GM18508 (cell line): ENCODE measurements at regions not wholly inside any gene's neighbourhood (a gene's known extent, or its start where the extent isn't known, plus 50 kb on each side); places are given as distances from the start of the nearest gene placed in this dataset.
"Not testable (repeated sequence)": the region's sequence is repeated elsewhere in the genome, so short reads cannot be mapped to it uniquely, and the experiment has no call there.

ENCODE experiments used
- ATAC-seq: cut with Tn5 transposase; IDR thresholded peaks from one replicate; pipeline ENCODE4 v1.9.1; 2021; ENCODE audit warnings: moderate number of reproducible peaks; ENCODE audit not compliant: insufficient read depth, unreplicated experiment

DNA sequence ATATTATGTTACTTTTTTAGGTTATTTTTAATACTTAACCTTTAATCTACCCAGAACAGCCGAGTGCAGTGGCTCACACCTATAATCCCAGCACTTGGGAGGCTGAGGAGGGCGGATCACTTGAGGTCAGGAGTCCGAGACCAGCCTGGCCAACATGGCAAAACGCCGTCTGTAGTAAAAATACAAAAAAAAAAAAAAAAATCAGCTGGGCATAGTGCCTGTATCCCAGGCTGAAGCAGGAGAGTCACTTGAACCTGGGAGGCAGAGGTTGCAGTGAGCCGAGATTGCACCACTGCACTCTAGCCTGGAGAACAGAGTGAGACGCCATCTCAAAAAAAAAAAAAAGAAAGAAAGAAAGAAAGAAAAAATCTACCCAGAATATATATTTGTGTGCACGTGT, 939.8 kb downstream of the TYW1 start:
- ATAC-seq = not testable (repeated sequence)

DNA sequence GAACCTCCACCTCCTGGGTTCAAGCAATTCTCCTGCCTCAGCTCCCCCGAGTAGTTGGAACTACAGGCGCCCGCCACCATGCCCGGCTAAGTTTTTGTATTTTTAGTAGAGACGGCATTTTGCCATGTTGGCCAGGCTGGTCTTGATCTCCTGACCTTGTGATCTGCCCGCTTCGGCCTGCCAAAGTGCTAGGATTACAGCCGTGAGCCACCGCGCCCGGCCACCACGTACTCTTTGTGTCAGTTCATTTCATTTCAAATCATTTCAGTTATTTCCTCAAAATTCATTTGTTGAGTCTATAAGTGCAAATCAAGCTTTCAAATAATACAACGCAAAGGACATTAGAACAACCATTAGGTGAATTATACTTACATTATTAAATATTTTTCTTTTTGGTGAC, 943.8 kb downstream of the TYW1 start:
- ATAC-seq = no peak

DNA sequence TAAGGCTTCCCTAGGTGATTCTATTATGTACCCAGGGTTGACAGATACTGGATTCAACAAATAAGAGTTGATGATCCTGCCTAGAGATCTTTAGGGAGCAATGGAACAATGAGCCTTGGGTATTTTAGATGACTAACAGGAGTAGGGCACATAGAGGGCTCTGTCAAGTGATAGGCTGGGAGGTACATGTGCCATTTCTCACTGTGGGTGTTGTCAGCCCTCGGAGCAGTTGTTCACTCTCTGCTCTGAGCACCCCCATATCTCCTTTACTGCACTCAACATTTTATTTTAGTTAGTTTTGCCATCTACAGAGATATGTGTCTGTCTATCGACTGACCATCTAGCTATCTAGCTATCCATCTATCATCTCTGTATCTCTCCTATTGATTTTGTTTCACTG, 950.6 kb downstream of the TYW1 start:
- no peak for ATAC-seq

DNA sequence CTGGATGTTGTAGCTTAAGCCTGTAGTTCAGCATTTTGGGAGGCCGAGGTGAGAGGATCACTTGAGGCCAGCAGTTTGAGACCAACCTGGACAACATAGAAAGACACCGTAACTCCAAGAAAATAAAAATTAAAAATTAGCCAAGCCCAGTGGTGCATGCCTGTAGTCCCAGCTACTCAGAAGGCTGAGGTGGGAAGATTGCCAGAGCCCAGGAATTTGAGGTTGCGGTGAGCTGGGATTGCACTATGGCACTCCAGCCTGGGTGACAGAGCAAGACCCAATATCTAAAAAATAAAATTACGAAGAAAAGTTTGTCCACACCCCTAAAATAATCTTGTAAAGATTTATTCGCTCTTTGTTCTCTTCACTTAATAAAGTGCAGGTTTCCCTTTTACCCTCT, 951.0 kb downstream of the TYW1 start:
- ATAC-seq = no peak

DNA sequence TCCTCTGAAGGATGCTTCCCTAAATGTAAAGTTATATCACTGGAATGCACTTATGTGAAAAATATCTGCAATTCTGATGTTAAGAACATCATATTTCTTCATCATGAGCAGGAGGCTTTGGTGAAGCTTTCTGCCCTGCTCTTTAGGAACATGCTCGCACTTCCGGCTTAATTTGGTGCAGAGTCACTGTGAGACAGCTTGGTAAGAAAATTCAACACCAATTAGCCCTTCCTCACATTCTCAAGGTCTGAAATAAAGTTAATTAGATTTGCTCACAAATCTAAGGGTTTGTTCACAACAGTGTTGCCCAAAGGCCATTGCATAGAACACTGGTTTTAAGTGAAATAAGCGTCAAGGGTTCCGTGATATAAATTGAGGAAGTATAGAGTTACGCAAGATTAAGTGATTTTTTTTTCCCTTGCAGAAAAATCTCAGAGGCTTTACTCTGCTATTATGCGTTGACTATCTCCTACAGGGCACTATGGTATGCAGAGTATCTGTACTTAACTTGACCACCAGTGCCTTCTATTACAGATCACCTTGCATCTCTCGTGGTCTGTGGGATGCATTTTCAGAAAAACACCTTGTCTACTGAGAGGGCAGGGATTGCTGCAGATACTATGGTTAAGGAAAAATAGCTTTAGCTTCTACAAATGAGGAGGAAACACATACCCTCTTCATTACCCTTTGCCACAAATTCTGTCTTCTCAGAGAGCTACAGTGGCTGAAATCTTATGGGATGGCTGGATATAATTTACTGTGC, 953.9 kb downstream of the TYW1 start:
- no peak for ATAC-seq

DNA sequence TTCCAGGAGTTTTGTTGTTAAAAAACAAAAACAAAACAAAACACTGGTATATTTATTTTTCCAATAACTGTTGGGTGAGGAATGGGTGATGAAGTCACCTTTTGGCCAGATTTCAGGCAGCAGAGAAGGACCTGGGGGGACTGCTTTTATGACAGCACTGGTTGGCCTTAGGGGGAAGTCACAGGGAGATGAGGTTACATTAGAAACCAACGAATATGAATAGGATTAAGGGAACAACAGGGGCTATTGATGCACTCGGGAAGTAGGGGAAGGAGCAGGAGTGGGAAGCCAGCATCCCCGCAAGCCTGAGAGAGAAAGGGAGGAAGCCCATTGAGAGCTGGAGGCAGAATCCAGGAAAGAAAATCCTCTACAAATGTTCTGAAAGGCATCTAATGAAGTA, 958.4 kb downstream of the TYW1 start:
- no peak for ATAC-seq

DNA sequence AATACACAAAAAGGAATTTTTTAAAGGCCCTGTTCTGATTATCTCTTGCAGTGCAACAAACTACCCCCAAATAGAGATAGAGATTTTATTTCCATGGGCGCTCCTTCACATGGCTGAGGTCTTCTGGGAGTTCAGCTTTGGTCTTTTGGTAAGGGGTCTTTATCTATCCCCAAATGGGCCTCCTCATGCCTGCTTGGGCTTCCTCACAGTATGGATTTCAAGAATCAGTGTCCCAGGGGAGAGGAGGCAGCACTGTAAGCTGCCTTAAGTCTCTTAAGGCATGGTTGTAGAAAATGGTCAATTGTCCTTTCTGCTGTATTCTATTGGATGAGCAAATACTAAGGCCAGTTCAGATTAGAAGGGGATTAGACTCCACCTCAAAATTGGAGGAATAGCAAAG, 966.2 kb downstream of the TYW1 start:
- no peak for ATAC-seq

DNA sequence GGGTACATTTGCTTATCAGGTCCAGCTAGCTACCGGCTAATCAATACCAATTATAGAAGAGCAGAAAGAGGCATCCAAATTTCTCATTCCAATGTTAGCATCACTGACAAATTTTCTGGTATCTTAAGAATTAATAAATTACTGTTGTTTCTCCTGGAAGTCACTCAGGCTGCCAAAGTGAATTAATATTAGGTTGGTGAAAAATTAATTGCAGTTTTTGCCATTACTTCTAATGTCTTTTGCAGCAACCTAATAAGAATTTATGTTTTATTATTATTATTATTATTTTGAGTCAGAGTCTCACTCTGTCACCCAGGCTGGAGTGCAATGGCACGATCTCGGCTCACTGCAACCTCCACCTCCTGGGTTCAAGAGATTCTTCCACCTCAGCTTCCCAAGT, 979.9 kb downstream of the TYW1 start:
- no peak for ATAC-seq

DNA sequence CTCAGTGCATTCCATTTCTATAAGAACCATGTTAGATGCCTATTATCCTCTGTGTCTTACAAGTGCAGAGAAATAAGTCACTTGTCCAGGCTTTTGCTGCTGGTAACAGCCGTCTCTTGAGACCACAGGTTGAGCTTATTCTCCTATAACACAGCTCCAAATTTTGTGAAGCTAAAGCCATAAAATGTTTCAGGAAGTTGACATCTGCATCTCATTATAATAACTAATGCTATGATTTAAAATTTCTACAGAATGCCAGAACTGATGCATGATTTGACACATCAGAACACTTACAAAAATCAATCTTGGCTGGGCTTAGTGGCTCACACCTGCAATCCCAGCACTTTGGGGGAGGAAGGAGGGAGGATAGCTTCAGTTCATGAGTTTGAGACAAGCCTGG, 986.9 kb downstream of the TYW1 start:
- ATAC-seq = no peak

DNA sequence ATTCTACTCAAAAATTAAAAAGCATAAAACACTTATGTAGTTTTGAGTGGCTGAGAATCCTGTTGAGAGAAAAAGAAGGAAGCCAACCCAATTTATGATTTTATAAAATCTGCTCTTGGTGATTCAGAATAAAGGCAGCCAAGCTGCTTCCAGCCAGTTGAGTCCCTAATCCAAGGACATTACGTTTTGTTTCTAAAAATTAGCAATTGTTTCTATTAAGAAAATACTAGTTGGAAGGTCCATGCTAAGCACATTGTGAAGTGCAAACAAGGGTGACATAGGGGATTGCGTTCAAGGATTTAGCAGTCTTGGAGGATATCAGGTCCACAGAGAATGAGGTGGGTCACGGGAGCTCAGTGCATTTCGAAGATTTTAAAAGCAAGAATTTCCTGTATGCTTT, 987.7 kb downstream of the TYW1 start:
- ATAC-seq = no peak

DNA sequence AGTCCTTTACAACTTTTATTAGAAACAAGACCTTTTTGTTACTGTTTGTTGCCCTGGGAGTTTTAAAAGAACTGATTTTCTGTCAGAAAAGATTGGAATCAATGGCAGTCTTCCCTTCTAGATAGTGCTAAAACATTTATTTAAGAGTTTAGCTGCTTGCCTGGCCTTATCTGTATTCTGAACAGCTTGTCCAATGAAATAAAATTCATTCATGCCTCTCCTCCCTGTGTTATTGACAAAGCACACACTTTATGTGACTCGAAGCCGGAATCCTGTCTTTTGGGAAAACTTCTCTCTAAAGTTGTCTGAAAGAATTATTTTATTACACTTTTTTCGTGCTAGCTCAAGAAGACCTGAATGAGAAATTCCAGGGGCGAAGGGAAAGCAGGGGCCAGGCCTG, 992.5 kb downstream of the TYW1 start:
- ATAC-seq = no peak

DNA sequence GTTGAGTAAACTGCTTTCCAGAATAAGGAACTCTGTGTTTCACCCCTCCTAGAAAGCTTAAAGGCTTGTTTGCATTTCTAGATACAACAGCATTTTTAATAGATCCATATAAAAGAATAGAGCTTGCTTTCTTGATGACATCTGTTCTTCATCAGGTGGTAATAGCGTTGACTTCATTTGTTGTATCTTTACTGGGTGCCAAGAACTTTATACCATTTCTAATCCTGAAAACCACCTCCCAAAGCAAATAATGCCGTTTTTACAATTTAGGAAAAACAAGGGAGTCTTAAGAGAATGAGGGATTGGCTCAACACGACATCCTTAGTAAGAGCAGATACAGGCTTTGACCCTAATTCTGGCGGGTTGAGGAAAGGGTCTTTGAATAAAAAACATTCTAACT, 993.4 kb downstream of the TYW1 start:
- ATAC-seq = no peak

DNA sequence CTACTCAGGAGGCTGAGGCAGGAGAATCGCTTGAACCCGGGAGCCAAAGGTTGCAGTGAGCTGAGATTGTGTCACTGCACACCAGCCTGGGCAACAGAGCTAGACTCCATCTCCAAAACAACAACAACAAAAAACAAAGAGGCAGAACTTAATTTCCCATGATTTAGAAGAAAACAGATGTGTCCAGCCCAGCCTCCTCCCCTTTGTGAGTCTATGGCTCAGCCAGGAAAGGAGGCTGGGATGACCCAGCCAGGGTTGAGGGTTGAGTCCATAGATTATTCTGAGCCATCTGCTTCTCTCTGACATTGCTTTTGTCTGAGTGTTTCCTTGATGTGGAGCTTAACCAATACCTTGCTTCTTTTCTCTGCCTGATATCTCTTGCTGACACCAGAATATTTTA, 994.1 kb downstream of the TYW1 start:
- ATAC-seq = no peak

DNA sequence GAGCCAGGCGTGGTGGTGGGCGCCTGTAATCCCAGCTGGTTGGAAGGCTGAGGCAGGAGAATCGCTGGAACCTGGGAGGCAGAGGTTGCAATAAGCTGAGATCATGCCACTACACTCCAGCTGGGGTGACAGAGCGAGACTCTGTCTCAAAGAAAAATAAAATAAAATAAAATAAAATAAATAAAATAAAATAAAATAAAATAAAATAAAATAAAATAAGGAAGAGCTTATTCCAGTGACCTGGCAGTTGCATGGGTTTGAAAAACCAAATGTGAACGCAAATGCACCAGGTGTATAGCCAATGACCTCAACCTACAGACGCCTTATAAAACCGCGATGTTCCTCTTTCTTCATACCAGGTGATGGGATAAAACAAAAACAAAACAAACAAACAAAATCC, 995.7 kb downstream of the TYW1 start:
- ATAC-seq = no peak

DNA sequence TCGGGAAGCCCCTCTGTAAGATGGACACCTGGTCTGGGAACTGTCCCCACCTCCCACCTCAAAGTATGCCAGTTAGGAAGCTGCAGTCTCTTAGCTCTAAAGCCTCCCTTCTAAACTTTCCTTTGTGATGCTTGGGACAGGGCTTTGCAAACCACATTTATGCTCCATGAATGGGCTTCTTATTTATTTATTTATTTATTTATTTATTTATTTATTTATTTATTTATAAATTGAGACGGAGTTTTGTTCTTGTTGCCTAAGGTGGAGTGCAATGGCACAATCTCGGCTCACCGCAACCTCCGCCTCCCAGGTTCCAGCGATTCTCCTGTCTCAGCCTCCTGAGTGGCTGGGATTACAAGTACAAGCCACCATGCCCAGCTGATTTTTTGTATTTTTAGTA, 1009.4 kb downstream of the TYW1 start:
- no peak for ATAC-seq

DNA sequence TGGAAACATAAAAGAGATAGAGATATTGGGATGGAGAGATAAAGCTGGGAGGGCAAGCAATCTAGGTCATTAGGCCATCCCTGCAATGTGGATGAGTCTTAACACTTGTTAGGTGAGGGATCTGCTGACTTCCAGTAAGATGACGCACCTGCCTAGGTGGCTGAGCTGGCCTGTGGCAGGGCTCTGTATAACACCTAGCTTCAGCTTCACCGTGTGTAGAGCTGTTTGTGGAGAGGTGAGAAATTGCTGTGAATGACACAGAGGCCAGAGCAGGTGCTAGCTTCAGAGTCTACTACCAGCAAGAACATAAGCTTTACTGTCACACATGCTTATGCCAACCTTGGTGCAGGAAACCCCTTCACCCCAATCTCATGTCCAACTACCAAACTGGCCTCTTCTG, 1010.0 kb downstream of the TYW1 start:
- ATAC-seq = no peak

DNA sequence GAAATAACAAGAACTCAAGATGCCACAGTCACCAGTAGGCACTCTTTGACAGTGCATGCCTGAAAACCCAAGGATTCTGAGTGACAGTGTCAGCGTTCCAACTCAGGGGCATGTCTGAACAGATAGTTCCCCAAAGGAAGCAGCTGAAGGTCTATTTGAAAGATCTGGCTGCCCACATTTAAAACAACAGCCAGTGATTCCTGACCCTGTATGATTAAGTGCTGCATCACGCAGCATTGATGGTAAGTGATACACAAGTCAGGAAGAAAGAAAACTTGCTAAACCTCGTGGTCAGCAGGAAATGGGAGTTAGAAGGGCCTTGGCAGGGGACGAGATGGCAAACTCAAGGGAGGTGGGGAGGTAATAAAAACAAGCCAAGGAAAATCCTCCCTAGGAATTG, 1013.1 kb downstream of the TYW1 start:
- no peak for ATAC-seq

DNA sequence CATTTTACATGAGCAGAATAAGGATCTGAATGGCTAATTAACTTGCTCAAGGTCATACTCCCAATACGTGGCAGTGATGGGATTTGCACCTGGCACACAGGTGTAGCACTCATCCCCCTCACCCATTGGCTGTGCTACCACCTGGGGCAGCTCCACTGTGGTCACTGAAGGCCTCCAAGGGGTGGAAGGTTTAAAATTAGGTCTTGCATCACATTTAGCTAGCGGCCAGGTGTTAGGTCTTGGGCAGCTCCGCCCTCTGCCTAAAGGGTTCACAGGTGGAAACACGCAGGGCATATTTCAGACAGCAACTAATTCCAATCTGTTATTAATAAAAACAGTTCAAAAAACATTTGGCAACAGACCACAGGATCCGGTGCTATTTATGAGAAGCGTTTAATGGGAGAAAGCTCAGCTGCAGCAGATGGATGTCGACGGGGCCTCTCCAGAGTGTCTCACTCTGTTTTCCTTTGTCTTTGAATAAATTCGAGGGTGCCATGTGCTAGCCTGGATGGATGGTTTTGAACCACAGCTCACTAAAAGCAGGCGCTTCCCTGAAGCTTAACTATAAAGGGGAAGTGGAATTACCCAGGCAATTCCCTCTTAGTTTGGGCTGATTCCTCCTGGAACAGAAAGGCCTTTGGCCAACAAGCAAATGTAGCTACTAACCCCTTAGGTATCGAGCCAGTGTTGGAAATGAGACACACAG, 1017.6 kb downstream of the TYW1 start:
- no peak for ATAC-seq

DNA sequence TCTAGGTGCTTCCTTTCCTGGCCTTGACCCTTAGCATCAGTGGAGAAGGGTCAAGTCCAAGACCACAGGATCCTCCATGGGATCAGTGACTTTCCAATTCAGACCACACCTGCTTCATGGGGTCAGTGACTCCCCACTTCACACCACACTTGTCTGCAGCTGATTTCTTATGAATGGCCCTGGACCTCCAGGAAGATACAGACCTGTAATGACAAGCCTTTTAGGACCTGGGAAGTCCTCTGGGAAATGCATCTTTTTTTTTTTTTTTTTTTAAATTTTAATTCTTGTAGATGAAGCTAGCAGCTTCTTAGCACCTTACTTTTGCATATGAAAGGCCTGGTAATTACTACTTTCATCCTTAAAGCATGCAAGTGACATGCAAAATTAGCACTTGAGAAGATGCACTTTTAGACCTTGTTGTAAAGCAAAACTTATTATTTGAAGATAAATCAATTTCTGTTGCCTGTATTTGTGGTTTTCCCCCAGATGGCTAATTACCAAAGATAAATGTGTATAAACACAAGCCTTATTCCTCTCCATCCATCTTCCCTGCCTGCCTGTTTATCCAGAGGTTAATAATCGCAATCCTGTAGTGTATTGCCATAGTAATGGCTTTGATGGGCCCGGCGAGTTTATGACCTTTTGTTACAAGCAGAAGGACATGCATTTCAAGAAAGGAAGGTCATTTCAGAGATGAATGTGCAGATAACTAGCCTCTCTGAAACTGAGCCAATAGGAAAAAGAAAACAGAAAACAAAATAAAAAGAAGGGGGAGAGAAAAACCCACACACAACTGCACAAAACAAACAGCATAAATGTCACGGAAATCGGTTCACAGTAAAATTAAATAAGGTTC, 1018.7 kb downstream of the TYW1 start:
- no peak for ATAC-seq

DNA sequence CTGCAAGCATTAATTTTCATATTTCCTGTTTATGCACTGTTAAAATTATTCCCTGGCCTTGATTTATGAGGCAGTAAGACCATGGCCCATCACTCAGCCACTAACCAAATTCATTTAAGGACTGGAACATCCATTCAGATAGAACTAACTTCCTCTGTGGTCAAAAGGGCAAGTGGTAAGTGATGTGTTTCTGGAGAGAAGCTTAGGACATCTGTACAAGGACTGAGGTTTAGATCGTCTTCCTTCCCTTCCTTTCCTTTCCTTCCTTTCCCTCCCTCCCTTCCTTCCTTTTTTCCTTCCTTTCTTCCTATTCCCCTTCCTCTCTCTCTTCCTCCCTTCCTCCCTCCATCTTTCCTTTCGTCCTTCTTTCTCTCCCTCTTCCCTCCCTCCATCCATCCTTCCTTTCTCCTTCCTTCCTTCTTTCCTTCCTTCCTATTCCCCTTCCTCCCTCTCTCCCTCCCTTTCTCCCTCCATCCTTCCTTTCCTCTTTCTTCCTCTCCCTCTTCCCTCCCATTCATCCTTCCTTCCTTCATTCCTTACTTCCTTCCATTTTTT, 1019.4 kb downstream of the TYW1 start:
- no peak for ATAC-seq

DNA sequence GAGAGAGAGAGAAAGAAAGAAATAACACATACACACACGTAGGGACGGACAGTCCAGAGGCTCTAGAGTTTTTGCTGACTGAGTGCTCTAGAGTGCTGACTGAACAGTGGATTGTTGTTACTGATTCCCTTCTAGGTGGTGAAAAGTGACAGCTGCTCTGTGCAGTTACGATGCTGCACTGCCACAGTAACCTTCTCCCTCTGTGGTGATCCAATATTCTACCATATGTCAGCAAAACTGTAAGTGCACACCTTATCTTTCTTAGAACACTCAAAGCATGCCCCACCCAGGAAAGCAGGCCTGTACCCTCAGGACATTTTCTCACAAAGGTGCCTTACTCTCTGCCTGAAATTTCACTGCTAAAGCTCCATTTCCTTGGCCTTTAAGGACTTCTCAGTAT, 1023.5 kb downstream of the TYW1 start:
- no peak for ATAC-seq
